ENCODE measurements at regions not wholly inside any gene's neighbourhood (a gene's known extent, or its start where the extent isn't known, plus 50 kb on each side); places are given as distances from the start of the nearest gene placed in this dataset.

DNA sequence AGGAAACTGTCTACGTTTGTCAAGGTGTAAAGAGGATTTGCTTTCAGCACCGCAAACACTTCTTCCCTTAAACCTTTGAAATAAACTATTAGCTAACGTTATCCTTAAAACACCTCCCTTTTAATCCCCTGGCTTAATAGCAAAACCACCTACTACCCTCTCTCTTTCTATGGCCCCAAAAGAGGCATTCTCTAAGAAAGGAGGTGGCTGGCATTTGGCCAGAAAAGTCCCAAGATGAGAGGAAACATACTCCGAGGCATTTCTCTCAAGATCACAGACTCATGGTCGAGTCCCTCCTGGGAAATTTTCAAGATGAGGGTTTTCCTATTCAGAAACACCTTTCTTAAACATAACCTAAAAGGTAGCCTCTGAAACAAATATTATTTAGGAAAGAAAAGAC lies 60.6 kb upstream of the VCX3B start:
- Histone ChIP-seq H3K4me1 (peaks cover 10% of the 10 kb centered on the region), H3K9me3 (replicated peaks) (no peaks in the 10 kb centered on the region), H3K36me3 (no peaks in the 10 kb centered on the region), H3K4me3 (no peak overlapping the region), H3K27me3 (ENCODE audit: low read depth) (no peaks in the 10 kb centered on the region), H3K27ac (replicated peaks) (peak overlapping the region; percentile 12)
- TF ChIP-seq, protein P1, sequence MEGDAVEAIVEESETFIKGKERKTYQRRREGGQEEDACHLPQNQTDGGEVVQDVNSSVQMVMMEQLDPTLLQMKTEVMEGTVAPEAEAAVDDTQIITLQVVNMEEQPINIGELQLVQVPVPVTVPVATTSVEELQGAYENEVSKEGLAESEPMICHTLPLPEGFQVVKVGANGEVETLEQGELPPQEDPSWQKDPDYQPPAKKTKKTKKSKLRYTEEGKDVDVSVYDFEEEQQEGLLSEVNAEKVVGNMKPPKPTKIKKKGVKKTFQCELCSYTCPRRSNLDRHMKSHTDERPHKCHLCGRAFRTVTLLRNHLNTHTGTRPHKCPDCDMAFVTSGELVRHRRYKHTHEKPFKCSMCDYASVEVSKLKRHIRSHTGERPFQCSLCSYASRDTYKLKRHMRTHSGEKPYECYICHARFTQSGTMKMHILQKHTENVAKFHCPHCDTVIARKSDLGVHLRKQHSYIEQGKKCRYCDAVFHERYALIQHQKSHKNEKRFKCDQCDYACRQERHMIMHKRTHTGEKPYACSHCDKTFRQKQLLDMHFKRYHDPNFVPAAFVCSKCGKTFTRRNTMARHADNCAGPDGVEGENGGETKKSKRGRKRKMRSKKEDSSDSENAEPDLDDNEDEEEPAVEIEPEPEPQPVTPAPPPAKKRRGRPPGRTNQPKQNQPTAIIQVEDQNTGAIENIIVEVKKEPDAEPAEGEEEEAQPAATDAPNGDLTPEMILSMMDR (IDR thresholded peaks at IDR 0.05; ENCODE audit: borderline replicate concordance), result no peak
- intact Hi-C loops (cut with micrococcal nuclease), result no loop called here
- no peak for DNase-seq

DNA sequence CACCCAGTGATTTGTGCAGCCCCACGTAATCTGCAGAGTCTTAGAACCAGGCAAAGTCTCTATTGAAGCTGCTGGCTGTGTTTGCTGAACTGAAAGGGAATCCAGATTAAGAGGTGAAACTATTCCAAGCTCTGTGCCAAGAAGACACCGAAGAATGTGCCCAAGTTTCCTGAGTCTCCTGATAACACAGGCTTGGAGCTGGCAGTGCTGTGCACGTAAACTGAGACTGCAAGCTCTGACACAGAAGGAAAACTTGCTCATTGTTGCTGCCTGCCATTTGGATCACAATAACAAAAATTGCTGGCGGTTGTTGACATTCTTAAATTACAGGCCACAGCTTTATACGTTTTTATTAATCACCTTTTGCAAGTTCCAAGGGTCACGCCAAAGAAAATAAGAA lies 60.2 kb upstream of the VCX3B start:
- H3K4me1 ChIP-seq, result peaks cover 10% of the 10 kb centered on the region
- H3K36me3 ChIP-seq, result no peaks in the 10 kb centered on the region
- H3K27ac ChIP-seq (replicated peaks), result peak overlapping the region; percentile 12
- DNase-seq, result no peak
- no peak overlapping the region for H3K4me3 ChIP-seq
- intact Hi-C loops (cut with micrococcal nuclease), result no loop called here
- H3K27me3 ChIP-seq (ENCODE audit: low read depth), result no peaks in the 10 kb centered on the region
- H3K9me3 ChIP-seq (replicated peaks), result no peaks in the 10 kb centered on the region
- TF ChIP-seq, protein P1 (IDR thresholded peaks at IDR 0.05; ENCODE audit: borderline replicate concordance), result no peak

DNA sequence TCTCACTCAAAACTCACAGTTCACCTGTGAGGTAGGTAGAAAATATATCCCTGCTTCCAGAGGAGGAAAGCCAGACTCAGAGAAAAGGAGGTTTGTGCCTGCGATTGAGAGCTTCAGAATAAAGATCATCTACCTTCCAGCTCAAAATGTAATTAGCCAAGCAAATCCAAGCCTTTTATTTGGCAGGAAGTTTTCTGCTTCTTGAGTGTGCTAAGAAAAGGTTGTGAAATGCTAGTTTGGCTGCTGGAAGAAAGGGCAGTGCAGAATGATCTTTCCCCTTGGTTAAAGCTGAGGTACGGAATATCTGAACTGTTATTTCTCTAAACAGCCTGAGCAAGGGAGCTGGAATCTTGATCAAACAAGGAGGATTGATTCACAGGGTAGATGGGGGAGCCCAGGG lies 59.7 kb upstream of the VCX3B start:
- Histone ChIP-seq H3K4me1 (peaks cover 10% of the 10 kb centered on the region), H3K36me3 (no peaks in the 10 kb centered on the region), H3K4me3 (no peak overlapping the region), H3K27me3 (ENCODE audit: low read depth) (no peaks in the 10 kb centered on the region), H3K27ac (replicated peaks) (peak overlapping the region; percentile 12), H3K9me3 (replicated peaks) (no peaks in the 10 kb centered on the region)
- TF ChIP-seq, protein P1 (IDR thresholded peaks at IDR 0.05; ENCODE audit: borderline replicate concordance), result no peak
- no peak for DNase-seq
- intact Hi-C loops (cut with micrococcal nuclease), result no loop called here

DNA sequence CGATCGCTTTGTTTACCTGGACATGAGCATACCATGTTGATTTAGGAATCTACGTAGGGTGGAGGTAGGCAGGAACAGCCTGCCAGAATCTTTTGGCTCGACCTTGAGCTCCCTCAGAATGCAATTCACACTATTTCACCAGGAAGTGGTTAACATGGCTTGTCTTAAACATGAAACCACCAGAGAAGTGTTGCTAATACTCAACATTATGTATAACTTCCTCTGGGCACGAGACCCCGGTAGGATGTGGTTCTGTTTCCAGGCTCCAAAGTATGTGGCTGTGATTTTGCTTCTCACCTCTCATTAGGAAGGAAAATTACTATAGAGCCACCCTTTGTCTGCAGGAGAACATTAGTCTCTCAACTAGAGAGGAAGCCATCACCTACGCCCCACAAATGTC lies 59.0 kb upstream of the VCX3B start:
- peaks cover 10% of the 10 kb centered on the region for H3K4me1 ChIP-seq
- H3K9me3 ChIP-seq (replicated peaks), result no peaks in the 10 kb centered on the region
- no peak overlapping the region for H3K4me3 ChIP-seq
- no peak overlapping the region for H3K27ac ChIP-seq (replicated peaks)
- no peaks in the 10 kb centered on the region for H3K27me3 ChIP-seq (ENCODE audit: low read depth)
- no peak for DNase-seq
- no peaks in the 10 kb centered on the region for H3K36me3 ChIP-seq
- intact Hi-C loops (cut with micrococcal nuclease), result no loop called here
- TF ChIP-seq, protein P1 (IDR thresholded peaks at IDR 0.05; ENCODE audit: borderline replicate concordance), result no peak

DNA sequence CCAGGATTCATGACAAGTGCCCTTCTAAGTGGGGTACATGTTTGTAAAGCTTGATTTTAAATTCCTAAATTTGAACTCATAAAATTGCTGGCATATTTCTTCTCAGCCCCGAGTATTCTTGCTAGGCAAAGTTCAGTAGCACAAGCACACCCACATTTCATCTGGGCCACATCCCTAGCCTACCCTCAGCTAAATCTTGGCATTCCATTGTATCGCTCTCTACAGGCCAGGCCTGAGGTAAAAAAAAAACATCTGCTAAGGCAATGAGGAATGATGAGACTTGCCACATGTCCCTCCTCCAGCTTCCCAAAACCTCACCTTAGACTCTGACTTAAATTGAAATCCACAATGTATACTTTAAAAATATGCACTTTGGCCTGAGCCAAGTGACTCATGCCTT lies 51.4 kb upstream of the VCX3B start:
- TF ChIP-seq, protein P1 (IDR thresholded peaks at IDR 0.05; ENCODE audit: borderline replicate concordance), result no peak
- no peaks in the 10 kb centered on the region for H3K9me3 ChIP-seq (replicated peaks)
- H3K4me3 ChIP-seq, result no peak overlapping the region
- H3K27ac ChIP-seq (replicated peaks), result no peak overlapping the region
- intact Hi-C loops (cut with micrococcal nuclease), result no loop called here
- no peaks in the 10 kb centered on the region for H3K27me3 ChIP-seq (ENCODE audit: low read depth)
- DNase-seq, result no peak
- H3K4me1 ChIP-seq, result no peaks in the 10 kb centered on the region
- H3K36me3 ChIP-seq, result no peaks in the 10 kb centered on the region
